ENCODE measurements at regions not wholly inside any gene's neighbourhood (a gene's known extent, or its start where the extent isn't known, plus 50 kb on each side); places are given as distances from the start of the nearest gene placed in this dataset.

- no peak for DNase-seq (ENCODE audit: low read depth in 2 of 2)
These were observed 145.2 kb downstream of the DNAJB6 start for GRCh38 chr7:157482025-157482424.

DNA sequence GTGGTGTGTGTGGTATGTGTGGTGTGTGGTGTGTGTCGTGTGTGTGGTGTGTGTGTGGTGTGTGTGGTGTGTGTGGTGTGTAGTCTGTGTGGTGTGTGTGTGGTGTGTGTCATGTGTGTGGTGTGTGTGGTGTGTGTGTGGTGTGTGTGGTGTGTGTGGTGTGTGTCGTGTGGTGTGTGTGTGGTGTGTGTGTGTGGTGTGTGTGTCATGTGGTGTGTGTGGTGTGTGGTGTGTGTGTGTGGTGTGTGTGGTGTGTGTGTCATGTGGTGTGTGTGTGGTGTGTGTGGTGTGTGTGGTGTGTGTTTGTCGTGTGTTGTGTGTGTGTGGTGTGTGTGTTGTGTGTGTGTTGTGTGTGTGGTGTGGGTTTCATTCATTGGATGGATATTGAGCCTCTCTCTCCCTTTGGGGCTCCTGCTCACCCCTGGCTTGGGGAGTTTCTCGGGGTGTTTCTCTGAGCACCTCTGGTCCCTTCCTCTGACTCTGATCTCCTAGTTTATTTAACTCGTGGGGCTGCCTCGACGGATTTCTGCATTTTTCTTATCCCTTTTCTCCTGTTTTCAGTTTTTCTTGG, 145.8 kb downstream of the DNAJB6 start:
- no peak for DNase-seq (ENCODE audit: low read depth in 2 of 2)

GRCh38 chr7:157483515-157483914, 146.7 kb downstream of the DNAJB6 start:
- DNase-seq (ENCODE audit: low read depth in 2 of 2) = no peak

- DNase-seq (ENCODE audit: low read depth in 2 of 2) = no peak
These were observed 147.2 kb downstream of the DNAJB6 start for GRCh38 chr7:157483971-157484410.

GRCh38 chr7:157484411-157485081, 147.7 kb downstream of the DNAJB6 start:
- no peak for DNase-seq (ENCODE audit: low read depth in 2 of 2)

DNA sequence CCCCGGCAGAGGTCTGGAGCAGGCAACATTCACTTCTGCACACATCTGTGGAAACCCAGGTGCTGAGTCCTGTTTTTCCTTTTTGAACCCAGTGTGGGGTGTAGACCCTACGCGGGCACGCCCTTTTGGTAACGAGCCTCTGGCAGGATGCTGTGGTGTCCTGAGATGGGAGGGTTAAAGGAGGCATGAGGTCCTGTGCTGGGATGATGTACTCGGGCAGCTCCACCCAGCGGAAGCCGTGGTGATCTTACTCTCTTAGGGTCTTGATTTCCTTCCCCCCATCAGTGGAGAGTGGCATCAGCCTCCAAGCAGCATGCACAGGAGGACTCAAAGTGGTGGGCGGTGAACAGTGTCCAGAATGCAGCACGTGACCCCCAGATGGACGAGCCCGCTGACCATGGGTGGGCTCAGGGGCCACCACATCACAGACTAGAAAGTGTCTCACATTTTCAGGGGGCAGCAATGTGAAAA, 148.6 kb downstream of the DNAJB6 start:
- DNase-seq (ENCODE audit: low read depth in 2 of 2) = no peak

DNA sequence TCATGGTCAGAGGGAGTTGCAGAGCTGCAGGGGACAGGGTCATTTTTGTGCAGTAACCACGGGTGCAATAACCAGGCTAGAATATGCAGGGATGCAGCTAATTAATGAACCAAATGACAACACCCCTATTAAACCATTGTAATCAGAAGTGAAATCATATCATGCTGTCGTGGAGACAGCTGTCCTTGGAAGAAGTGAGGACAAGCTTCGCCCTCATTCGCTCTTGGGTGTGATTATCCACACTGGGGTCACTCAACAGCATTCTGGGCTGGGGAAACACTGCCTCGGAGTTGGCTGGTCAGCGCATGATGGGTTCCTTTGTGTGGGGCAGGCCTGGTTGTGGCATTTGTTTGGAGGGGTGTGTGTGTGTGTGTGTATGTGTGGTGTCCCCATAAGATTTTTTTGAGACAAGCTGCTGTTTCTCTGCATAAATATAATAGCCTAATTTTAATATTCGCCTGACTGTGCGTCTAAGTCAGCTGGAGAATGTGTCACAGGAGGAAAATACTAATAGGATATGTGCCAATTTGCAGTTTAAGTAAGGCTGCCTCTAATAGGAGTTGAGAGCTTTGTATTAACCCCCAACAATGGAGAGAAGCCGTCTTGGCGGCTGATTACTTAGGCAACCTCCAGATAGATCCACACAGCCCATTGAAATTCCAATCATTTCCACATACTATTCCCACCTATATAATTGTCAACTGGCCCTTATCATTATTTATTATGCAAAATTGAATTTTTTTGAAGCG, 149.4 kb downstream of the DNAJB6 start:
- DNase-seq (ENCODE audit: low read depth in 2 of 2) = no peak

DNA sequence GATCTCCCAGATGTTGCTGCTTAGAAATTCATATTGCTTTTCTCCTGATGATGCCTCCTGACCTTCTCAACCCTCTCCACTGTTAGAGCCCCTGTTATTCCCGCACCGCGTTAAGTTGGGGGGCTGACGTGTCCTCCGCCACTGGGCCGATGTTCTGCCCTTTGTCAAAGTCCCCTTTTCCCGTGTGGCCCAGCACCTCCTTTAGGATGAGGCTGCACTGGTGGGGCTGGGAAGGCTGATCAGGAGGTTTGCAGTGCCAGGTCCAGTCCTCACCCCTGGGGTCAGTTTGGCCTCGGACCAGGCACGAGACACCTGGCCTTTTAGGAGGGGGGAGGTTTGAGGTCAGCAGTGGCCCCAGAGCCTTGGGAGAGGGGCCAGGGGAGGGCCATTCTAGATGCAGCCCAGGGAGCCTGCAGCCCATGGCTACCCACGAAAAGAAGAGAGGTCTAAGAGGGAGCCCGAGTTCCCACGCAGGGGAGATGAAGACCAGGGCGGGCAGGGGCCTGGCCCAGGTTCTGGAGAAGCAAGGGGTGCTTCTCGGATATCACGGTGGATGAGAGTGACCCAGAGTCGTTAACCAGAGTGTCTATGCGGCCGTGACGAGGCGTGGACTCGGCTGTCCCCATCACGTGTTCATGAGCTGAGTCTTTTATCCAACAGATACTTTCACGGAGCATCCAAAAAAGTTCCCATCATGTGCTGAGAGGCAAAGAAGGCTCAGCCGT, 150.4 kb downstream of the DNAJB6 start:
- no peak for DNase-seq (ENCODE audit: low read depth in 2 of 2)

DNA sequence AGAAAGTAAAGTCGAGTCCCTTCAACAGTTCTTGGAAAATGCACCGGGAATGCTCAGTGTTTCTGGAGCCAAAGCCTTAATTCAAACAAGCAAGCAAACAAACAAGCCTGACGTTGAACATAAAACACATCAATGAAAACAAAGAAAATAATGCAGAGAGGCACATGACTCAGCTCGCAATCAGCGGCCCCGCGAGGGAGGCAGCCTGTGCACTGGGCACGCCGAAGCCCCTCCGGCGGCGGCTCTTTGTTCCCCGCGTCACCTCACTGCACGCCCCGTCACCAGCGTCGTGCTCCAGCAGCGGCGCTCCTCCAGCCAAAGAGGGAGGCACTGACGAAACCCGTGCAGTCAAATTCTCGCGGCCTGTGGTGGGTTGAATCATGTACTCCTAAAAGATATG, 151.5 kb downstream of the DNAJB6 start:
- DNase-seq (ENCODE audit: low read depth in 2 of 2) = no peak

DNA sequence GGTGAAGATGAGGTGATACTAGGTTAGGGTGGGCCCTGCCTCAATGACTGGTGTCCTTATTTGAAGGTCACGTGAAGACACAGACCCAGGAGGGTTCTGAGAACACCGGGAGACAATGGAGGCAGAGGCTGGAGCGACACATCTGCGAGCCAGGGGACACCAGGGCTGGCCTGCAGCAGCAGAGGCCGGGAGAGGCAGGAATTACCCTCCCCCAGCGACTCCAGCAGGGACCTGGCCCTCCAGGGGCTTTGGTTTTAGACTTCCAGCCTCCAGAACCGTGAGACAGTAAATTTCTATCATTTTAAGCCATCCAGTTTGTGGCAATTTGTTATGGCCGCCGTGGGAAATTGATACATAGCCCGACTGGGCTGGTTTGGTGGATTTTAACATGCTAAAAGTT, 152.2 kb downstream of the DNAJB6 start:
- no peak for DNase-seq (ENCODE audit: low read depth in 2 of 2)
